Breast epithelium (tissue), 3 donors: ENCODE measurements at regions not wholly inside any gene's neighbourhood (a gene's known extent, or its start where the extent isn't known, plus 50 kb on each side); places are given as distances from the start of the nearest gene placed in this dataset.

ENCODE experiments used
- POLR2A ChIP-seq: fragments of 450-650 bp; IDR thresholded peaks from one replicate; pipeline ENCODE4 v1.6.1; 2016; ENCODE audit warnings: antibody characterized with exemption, mild to moderate bottlenecking, moderate library complexity
- TF ChIP-seq, protein P1 (sequence below), 3 donors: fragments of 450-650 bp; IDR thresholded peaks; one replicate each; pipeline ENCODE4 v1.5.1; 2016 to 2017; ENCODE audit warnings: antibody characterized with exemption in 3 of 3, mild to moderate bottlenecking in 3 of 3, moderate library complexity in 3 of 3

DNA sequence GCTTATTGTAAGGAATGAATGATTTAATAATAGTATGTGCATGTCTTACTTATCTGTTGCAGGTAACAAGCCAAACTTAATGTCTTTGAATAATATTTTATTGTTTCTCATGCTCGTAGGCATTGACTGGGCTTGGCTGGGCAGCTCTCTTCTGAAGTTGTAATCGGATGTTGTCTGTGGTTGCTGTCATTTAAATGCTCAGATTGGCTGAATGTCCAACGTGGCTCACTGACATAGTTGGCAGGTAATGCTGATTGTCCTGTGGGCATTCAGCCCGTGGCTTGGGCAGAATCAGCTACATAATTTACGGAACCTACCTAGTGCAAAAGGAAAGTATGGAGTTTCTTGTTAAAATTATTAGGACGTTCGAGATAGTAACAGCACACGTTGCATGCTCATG is 297.4 kb upstream of the GBE1 start:
- TF ChIP-seq, protein P1, sequence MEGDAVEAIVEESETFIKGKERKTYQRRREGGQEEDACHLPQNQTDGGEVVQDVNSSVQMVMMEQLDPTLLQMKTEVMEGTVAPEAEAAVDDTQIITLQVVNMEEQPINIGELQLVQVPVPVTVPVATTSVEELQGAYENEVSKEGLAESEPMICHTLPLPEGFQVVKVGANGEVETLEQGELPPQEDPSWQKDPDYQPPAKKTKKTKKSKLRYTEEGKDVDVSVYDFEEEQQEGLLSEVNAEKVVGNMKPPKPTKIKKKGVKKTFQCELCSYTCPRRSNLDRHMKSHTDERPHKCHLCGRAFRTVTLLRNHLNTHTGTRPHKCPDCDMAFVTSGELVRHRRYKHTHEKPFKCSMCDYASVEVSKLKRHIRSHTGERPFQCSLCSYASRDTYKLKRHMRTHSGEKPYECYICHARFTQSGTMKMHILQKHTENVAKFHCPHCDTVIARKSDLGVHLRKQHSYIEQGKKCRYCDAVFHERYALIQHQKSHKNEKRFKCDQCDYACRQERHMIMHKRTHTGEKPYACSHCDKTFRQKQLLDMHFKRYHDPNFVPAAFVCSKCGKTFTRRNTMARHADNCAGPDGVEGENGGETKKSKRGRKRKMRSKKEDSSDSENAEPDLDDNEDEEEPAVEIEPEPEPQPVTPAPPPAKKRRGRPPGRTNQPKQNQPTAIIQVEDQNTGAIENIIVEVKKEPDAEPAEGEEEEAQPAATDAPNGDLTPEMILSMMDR (IDR thresholded peaks at IDR 0.05), result no peak
- no peak for TF ChIP-seq POLR2A
